Activated CD4-positive, alpha-beta T cell treated with anti-CD3 and anti-CD28 coated beads for 1 hour (primary cell): ENCODE measurements at regions not wholly inside any gene's neighbourhood (a gene's known extent, or its start where the extent isn't known, plus 50 kb on each side); places are given as distances from the start of the nearest gene placed in this dataset.

ENCODE experiments used
- DNase-seq: peaks from one replicate; pipeline ENCODE4 v3.0.0-alpha.2; 2020

DNA sequence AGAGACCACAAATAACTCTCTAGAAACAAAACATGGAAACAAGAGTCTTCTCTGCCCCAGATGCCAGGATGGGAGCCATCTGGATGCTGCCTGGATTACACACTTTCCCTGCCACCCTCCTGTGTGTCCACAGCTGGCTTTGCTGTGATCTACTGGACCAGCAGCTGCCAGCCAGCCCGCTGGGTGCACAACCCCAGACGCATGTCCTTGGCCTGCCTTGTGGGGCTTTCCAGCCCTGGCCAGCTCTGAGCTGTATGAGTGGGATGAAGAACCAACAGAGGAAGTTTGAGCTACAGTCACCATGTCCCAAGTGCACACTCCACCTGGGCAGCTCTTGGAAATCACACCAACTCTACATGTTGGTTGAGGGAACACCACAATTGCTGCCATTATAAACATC is 57.0 kb upstream of the TNRC6C start:
- DNase-seq, result no peak

DNA sequence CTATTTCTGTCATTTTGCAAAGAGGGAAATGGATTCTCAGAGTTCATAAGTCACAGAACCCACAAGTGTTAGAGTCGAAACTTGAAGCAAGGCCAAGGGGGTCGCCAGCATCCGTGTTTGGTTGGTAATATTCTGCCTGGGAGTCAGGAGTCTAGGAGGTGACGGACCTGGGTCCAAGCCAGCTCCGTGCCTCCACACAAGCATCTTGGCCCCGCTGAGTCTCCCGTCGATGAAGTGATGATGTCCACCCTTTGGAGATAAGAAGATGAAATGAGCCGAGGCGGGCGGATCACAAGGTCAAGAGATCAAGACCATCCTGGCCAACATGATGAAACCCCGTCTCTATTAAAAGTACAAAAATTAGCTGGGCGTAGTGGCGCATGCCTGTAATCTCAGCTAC is 53.2 kb upstream of the TNRC6C start:
- DNase-seq, result no peak

DNA sequence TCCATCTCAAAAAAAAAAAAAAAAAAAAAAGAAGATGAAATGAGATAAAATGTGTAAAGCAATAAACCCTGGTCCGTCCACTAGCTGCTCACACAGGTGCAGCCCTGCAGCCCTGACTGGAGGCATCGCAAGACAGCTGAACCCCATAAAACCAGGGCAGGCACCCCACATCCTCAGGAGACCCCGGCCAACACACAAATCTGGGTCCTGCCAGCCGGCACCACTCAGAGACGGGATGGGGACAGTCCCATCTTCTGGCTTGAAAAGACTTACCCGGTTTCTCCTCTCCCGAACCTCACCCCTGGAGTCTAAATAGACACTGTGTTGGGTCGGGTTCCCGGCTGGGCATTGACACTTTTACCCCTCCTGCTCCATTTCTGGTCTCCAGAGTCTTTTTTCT is 52.7 kb upstream of the TNRC6C start:
- no peak for DNase-seq

DNA sequence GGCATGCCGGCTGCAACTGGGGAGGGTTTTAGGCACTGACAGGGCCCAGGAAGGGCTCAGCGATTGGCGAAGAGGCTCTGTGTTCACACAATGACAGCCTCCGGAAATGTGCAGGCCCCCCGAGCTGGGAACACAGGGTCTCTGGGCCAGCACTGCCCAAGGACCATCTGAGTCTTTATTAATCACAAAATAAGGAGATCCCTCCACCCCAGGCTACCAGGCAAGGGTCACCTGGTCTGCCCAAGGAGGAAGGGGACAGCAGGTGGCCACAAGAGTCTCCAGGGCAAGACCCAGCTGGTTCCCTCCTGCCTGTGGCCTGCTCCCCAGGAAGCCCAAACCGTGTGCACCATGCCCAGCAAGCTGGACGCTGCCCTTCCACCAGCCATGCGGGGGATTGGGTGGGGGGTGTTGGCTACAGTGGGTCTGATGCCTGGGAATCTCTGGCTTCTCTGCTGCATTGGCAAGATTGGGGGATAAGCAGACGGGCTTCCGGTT is 52.1 kb upstream of the TNRC6C start:
- DNase-seq, result no peak

DNA sequence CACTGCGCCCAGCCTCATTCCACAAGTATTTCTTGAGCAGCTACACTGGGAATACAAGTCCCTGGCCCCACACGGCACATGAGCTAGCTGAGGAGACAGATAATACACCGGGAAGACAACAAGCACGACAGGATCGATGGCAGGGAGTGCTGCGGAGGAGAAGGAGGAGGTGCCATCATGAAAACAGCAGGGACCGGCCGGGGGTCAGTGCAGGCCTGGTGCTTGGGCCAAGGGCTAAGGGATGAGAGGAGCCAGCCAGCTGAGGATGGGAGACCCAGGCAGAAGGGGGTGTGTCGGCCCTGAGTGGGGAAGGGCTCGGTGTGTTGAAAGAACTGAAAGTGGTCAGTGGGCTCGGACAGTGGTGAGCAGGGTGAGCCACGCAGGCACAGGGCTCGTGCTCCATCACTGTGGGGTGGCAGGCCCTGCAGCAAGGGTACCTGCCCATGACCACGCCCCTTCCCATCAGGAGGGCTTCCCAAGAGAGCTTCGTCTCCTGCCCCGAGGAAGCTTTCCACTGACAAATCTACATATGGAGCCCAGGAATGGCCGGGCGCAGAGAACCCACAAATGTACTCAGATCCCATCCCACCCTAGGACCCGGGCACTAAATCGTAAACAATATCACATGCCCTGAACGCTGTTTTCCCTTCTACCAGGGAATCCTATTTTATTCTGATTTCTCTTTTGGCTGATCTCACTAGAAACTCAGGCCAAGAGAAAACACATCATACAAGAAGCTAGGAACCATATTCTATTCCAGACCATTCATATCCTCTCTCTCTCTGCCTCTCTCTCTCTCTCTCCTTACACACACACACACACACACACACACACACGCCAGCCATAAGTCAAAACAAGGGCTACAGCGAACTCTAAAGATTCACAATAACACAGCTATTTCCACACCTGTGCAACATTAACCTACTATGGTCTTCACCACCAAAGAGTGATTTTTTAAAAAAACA is 50.7 kb upstream of the TNRC6C start:
- no peak for DNase-seq

DNA sequence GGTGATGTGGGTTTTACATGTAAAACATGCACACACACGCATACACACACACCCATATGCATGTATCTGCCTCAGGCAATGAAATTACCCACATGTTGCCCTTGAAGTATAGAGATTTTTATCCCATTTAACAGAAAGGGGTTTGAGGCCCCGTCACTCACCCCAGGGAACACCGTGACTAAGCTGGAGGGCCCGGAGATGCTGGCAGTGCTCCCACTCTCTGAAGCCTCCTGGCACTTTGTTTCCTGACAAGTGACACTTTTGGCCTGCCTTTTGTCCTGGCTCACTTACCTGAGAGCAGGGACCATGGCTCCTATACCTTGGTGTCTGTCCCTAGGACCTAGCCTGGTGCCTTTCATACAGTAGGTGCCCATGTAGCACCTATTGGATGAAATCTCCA is 50.0 kb upstream of the TNRC6C start:
- DNase-seq, result no peak
